ENCODE measurements at regions not wholly inside any gene's neighbourhood (a gene's known extent, or its start where the extent isn't known, plus 50 kb on each side); places are given as distances from the start of the nearest gene placed in this dataset.
"Not testable (repeated sequence)": the region's sequence is repeated elsewhere in the genome, so short reads cannot be mapped to it uniquely, and the experiment has no call there.

DNA sequence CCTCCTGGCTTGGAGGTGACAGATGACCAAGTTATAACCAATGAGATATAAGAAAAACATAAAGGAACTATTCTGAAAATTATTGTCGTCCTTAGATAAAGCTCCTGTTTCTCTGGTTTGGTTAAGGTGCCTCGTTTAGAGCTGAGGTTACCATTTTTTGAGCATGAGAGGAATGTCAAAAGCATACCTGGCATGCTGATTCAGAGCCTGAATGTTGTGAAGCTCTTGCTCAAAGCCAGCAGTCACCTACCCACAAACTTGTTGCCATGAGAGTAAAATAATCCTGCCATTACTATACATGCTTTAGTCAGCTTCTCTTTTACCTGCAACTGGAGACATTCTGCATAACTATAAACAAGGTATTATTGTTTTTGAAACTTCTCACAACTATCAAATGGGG, 1116.2 kb downstream of the DIAPH3 start:
- H3K36me3 ChIP-seq (ENCODE audit: control insufficient read depth in 2 of 3, insufficient read depth in 3 of 3, low read length in 3 of 3): no peaks in the 10 kb centered on the region
- Mint-ChIP-seq H3K27ac (no peak overlapping the region), H3K36me3 (no peaks in the 10 kb centered on the region), H3K4me3 (no peak overlapping the region), H3K27me3 (peaks cover 0 to 9% (median 0%) of the 10 kb centered on the region in 5 donors), H3K9me3 (peaks cover 0 to 16% (median 4%) of the 10 kb centered on the region in 11 donors), H3K4me1 (no peaks in the 10 kb centered on the region)
- DNase-seq (no peak), ATAC-seq (no peak)
- CTCF ChIA-PET: interaction anchor here (1.3 kb wide), 1 partner anchor 10 kb away, joined by 3 read pairs; no protein-coding TSS in a partner anchor
- intact Hi-C loops (cut with micrococcal nuclease): no loop called here
- no peak overlapping the region for H3K4me3 ChIP-seq (ENCODE audit: low read length)
- POLR2A ChIA-PET: no interaction called here
- H3K27me3 ChIP-seq (ENCODE audit: control insufficient read depth in 2 of 2, insufficient read depth in 2 of 2, low read length in 2 of 2): no peaks in the 10 kb centered on the region
- H3K4me1 ChIP-seq (ENCODE audit: control insufficient read depth in 2 of 2, insufficient read depth in 2 of 2, low read length in 2 of 2): no peaks in the 10 kb centered on the region
- H3K27ac ChIP-seq (ENCODE audit: low read depth, low read length): no peak overlapping the region
- no peaks in the 10 kb centered on the region for H3K9me3 ChIP-seq (ENCODE audit: control insufficient read depth in 2 of 3, low read length in 3 of 3)

- Mint-ChIP-seq H3K27me3 (no peaks in the 10 kb centered on the region), H3K4me1 (no peaks in the 10 kb centered on the region), H3K27ac (no peak overlapping the region), H3K9me3 (peaks cover 0 to 2% (median 0%) of the 10 kb centered on the region in 11 donors), H3K4me3 (no peak overlapping the region), H3K36me3 (no peaks in the 10 kb centered on the region)
- Histone ChIP-seq H3K36me3 (ENCODE audit: control insufficient read depth in 2 of 3, insufficient read depth in 3 of 3, low read length in 3 of 3) (no peaks in the 10 kb centered on the region), H3K9me3 (ENCODE audit: control insufficient read depth in 2 of 3, low read length in 3 of 3) (no peaks in the 10 kb centered on the region), H3K4me3 (ENCODE audit: low read length) (no peak overlapping the region), H3K4me1 (ENCODE audit: control insufficient read depth in 2 of 2, insufficient read depth in 2 of 2, low read length in 2 of 2) (no peaks in the 10 kb centered on the region), H3K27ac (ENCODE audit: low read depth, low read length) (no peak overlapping the region), H3K27me3 (ENCODE audit: control insufficient read depth in 2 of 2, insufficient read depth in 2 of 2, low read length in 2 of 2) (no peaks in the 10 kb centered on the region)
- ChIA-PET POLR2A (no interaction called here), CTCF (no interaction called here)
- ATAC-seq: no peak
- DNase-seq: no peak
- intact Hi-C loops (cut with micrococcal nuclease): no loop called here
These were observed 1102.1 kb downstream of the DIAPH3 start for GRCh38 chr13:59061621-59062020.

DNA sequence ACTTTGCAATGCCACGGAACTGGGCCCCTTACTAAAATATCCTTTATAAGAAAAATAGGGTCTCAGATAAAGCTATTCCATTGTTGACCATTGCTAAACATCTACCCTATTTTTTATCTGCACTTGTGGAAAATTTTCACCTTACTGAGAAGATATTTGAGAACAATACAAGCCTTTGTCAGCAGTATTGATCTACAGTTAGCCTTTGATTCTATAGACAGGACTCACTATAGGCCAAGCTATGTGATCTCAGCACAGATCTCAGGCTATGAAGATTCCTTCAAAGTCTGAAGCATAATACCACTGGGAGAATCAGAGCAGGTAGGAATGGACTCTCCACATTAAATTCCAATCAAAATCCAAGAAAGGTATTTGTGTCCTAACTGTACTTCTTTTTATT, 1099.7 kb downstream of the DIAPH3 start:
- intact Hi-C loops (cut with micrococcal nuclease): no loop called here
- no peaks in the 10 kb centered on the region for H3K27me3 ChIP-seq (ENCODE audit: control insufficient read depth in 2 of 2, insufficient read depth in 2 of 2, low read length in 2 of 2)
- Mint-ChIP-seq H3K4me3 (no peak overlapping the region), H3K36me3 (no peaks in the 10 kb centered on the region), H3K27ac (no peak overlapping the region), H3K4me1 (no peaks in the 10 kb centered on the region), H3K9me3 (peaks cover 0 to 3% (median 0%) of the 10 kb centered on the region in 11 donors), H3K27me3 (no peaks in the 10 kb centered on the region)
- no peaks in the 10 kb centered on the region for H3K9me3 ChIP-seq (ENCODE audit: control insufficient read depth in 2 of 3, low read length in 3 of 3)
- no peak overlapping the region for H3K4me3 ChIP-seq (ENCODE audit: low read length)
- ATAC-seq (no peak), DNase-seq (no peak)
- POLR2A ChIA-PET: no interaction called here
- CTCF ChIA-PET: no interaction called here
- H3K4me1 ChIP-seq (ENCODE audit: control insufficient read depth in 2 of 2, insufficient read depth in 2 of 2, low read length in 2 of 2): no peaks in the 10 kb centered on the region
- H3K27ac ChIP-seq (ENCODE audit: low read depth, low read length): no peak overlapping the region
- no peaks in the 10 kb centered on the region for H3K36me3 ChIP-seq (ENCODE audit: control insufficient read depth in 2 of 3, insufficient read depth in 3 of 3, low read length in 3 of 3)

GRCh38 chr13:59076386-59076785, 1087.3 kb downstream of the DIAPH3 start:
- H3K9me3 ChIP-seq (ENCODE audit: control insufficient read depth in 2 of 3, low read length in 3 of 3); CTCF ChIA-PET; H3K4me3 ChIP-seq (ENCODE audit: low read length); H3K4me1 Mint-ChIP-seq; intact Hi-C loops (cut with micrococcal nuclease); H3K4me1 ChIP-seq (ENCODE audit: control insufficient read depth in 2 of 2, insufficient read depth in 2 of 2, low read length in 2 of 2); POLR2A ChIA-PET; H3K27me3 ChIP-seq (ENCODE audit: control insufficient read depth in 2 of 2, insufficient read depth in 2 of 2, low read length in 2 of 2); DNase-seq; H3K36me3 ChIP-seq (ENCODE audit: control insufficient read depth in 2 of 3, insufficient read depth in 3 of 3, low read length in 3 of 3); H3K27ac Mint-ChIP-seq; H3K36me3 Mint-ChIP-seq; H3K27ac ChIP-seq (ENCODE audit: low read depth, low read length); H3K4me3 Mint-ChIP-seq; ATAC-seq; H3K27me3 Mint-ChIP-seq: not testable (repeated sequence)
- peaks cover 10 to 40% (median 21%) of the 10 kb centered on the region in 11 donors for H3K9me3 Mint-ChIP-seq

- ChIA-PET CTCF (no interaction called here), POLR2A (no interaction called here)
- Mint-ChIP-seq H3K4me3 (no peak overlapping the region), H3K4me1 (no peaks in the 10 kb centered on the region), H3K27me3 (no peaks in the 10 kb centered on the region), H3K9me3 (peaks cover 0 to 13% (median 8%) of the 10 kb centered on the region in 11 donors), H3K36me3 (no peaks in the 10 kb centered on the region), H3K27ac (no peak overlapping the region)
- no peaks in the 10 kb centered on the region for H3K36me3 ChIP-seq (ENCODE audit: control insufficient read depth in 2 of 3, insufficient read depth in 3 of 3, low read length in 3 of 3)
- no peak for DNase-seq
- H3K4me1 ChIP-seq (ENCODE audit: control insufficient read depth in 2 of 2, insufficient read depth in 2 of 2, low read length in 2 of 2): no peaks in the 10 kb centered on the region
- intact Hi-C loops (cut with micrococcal nuclease): no loop called here
- H3K9me3 ChIP-seq (ENCODE audit: control insufficient read depth in 2 of 3, low read length in 3 of 3): no peaks in the 10 kb centered on the region
- no peaks in the 10 kb centered on the region for H3K27me3 ChIP-seq (ENCODE audit: control insufficient read depth in 2 of 2, insufficient read depth in 2 of 2, low read length in 2 of 2)
- no peak for ATAC-seq
- no peak overlapping the region for H3K27ac ChIP-seq (ENCODE audit: low read depth, low read length)
- H3K4me3 ChIP-seq (ENCODE audit: low read length): no peak overlapping the region
These were observed 1077.6 kb downstream of the DIAPH3 start for GRCh38 chr13:59086147-59086546.

GRCh38 chr13:59088716-59089115, 1075.0 kb downstream of the DIAPH3 start:
- intact Hi-C loops (cut with micrococcal nuclease): no loop called here
- ChIA-PET CTCF (no interaction called here), POLR2A (no interaction called here)
- ATAC-seq: no peak
- H3K9me3 ChIP-seq (ENCODE audit: control insufficient read depth in 2 of 3, low read length in 3 of 3): no peaks in the 10 kb centered on the region
- Mint-ChIP-seq H3K27me3 (no peaks in the 10 kb centered on the region), H3K36me3 (no peaks in the 10 kb centered on the region), H3K4me3 (no peak overlapping the region), H3K9me3 (peaks cover 0 to 16% (median 3%) of the 10 kb centered on the region in 11 donors), H3K27ac (no peak overlapping the region), H3K4me1 (no peaks in the 10 kb centered on the region)
- H3K4me3 ChIP-seq (ENCODE audit: low read length): no peak overlapping the region
- no peaks in the 10 kb centered on the region for H3K27me3 ChIP-seq (ENCODE audit: control insufficient read depth in 2 of 2, insufficient read depth in 2 of 2, low read length in 2 of 2)
- H3K27ac ChIP-seq (ENCODE audit: low read depth, low read length): no peak overlapping the region
- H3K36me3 ChIP-seq (ENCODE audit: control insufficient read depth in 2 of 3, insufficient read depth in 3 of 3, low read length in 3 of 3): no peaks in the 10 kb centered on the region
- no peak for DNase-seq
- no peaks in the 10 kb centered on the region for H3K4me1 ChIP-seq (ENCODE audit: control insufficient read depth in 2 of 2, insufficient read depth in 2 of 2, low read length in 2 of 2)

DNA sequence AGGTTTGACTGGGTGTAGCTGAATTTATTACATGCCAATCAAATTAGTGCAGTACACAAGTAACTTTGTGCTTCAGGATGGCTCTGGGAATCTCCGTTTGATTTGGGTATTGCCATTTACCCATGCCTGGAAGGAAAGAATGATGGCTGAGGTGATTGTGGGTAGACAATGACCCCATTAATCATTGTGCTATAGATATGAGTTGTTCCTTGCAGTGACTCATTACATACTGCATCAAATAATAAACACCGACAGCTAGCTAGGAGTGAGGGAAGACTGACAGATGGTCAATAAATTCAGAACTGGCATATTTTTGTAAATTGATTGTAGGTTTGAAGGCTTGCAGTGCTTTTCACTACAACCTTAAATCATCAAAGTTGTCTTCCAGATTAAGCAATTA, 1069.5 kb downstream of the DIAPH3 start:
- no peak overlapping the region for H3K27ac ChIP-seq (ENCODE audit: low read depth, low read length)
- H3K4me3 Mint-ChIP-seq: no peak overlapping the region
- H3K4me3 ChIP-seq (ENCODE audit: low read length): no peak overlapping the region
- ChIA-PET CTCF (no interaction called here), POLR2A (no interaction called here)
- H3K9me3 Mint-ChIP-seq: peaks cover 0 to 6% (median under 1%) of the 10 kb centered on the region in 11 donors
- intact Hi-C loops (cut with micrococcal nuclease): no loop called here
- H3K27me3 Mint-ChIP-seq: no peaks in the 10 kb centered on the region
- no peak overlapping the region for H3K27ac Mint-ChIP-seq
- H3K4me1 Mint-ChIP-seq: no peaks in the 10 kb centered on the region
- no peaks in the 10 kb centered on the region for H3K9me3 ChIP-seq (ENCODE audit: control insufficient read depth in 2 of 3, low read length in 3 of 3)
- H3K4me1 ChIP-seq (ENCODE audit: control insufficient read depth in 2 of 2, insufficient read depth in 2 of 2, low read length in 2 of 2): no peaks in the 10 kb centered on the region
- no peaks in the 10 kb centered on the region for H3K36me3 Mint-ChIP-seq
- DNase-seq (no peak), ATAC-seq (no peak)
- no peaks in the 10 kb centered on the region for H3K27me3 ChIP-seq (ENCODE audit: control insufficient read depth in 2 of 2, insufficient read depth in 2 of 2, low read length in 2 of 2)
- no peaks in the 10 kb centered on the region for H3K36me3 ChIP-seq (ENCODE audit: control insufficient read depth in 2 of 3, insufficient read depth in 3 of 3, low read length in 3 of 3)
